ENCODE measurements at regions not wholly inside any gene's neighbourhood (a gene's known extent, or its start where the extent isn't known, plus 50 kb on each side); places are given as distances from the start of the nearest gene placed in this dataset.

GRCh38 chr14:53380052-53380866 is 227.1 kb upstream of the DDHD1 start:
- TF ChIP-seq POLR2A (IDR thresholded peaks at IDR 0.05) (no peak), CTCF (IDR thresholded peaks at IDR 0.05) (no peak)
